Nephron progenitor cell (in vitro differentiated cells): ENCODE measurements at regions not wholly inside any gene's neighbourhood (a gene's known extent, or its start where the extent isn't known, plus 50 kb on each side); places are given as distances from the start of the nearest gene placed in this dataset.
A peak's percentile ranks its signal among the peaks of the same experiment; 100 is the strongest.
"Not testable (repeated sequence)": the region's sequence is repeated elsewhere in the genome, so short reads cannot be mapped to it uniquely, and the experiment has no call there.

Source experiments
- DNase-seq: peaks from one replicate; pipeline ENCODE4 v3.0.0; 2021
- H3K27ac Mint-ChIP-seq: 2 replicates; pipeline ENCODE4 v1.8.0; 2021; ENCODE audit warnings: mild to moderate bottlenecking, moderate library complexity, mixed read lengths
- H3K27me3 Mint-ChIP-seq: 2 replicates; pipeline ENCODE4 v1.8.0; 2021; ENCODE audit warnings: mild to moderate bottlenecking, low read depth, mixed read lengths; ENCODE audit not compliant: poor library complexity
- H3K36me3 Mint-ChIP-seq: 2 replicates; pipeline ENCODE4 v1.8.0; 2021; ENCODE audit warnings: low read depth, mixed read lengths
- H3K4me1 Mint-ChIP-seq: 2 replicates; pipeline ENCODE4 v1.8.0; 2021; ENCODE audit warnings: mixed read lengths
- H3K4me3 Mint-ChIP-seq: 2 replicates; pipeline ENCODE4 v1.8.0; 2021; ENCODE audit warnings: mild to moderate bottlenecking, moderate library complexity, mixed read lengths
- H3K9me3 Mint-ChIP-seq: 2 replicates; pipeline ENCODE4 v1.8.0; 2021; ENCODE audit warnings: mild to moderate bottlenecking, moderate library complexity, mixed read lengths
- CTCF ChIP-seq: fragments of 200-600 bp; sonication (generic); IDR thresholded peaks from 2 replicates; pipeline ENCODE4 v1.5.0; 2021; ENCODE audit warnings: antibody characterized with exemption

GRCh38 chr6:21335591-21335990, 258.0 kb upstream of the SOX4 start:
- no peak for TF ChIP-seq CTCF
- no peak overlapping the region for H3K27ac Mint-ChIP-seq
- H3K36me3 Mint-ChIP-seq: peaks cover 6% of the 10 kb centered on the region
- H3K9me3 Mint-ChIP-seq: peaks cover 22% of the 10 kb centered on the region
- H3K27me3 Mint-ChIP-seq: no peaks in the 10 kb centered on the region
- DNase-seq: no peak
- H3K4me3 Mint-ChIP-seq: no peak overlapping the region
- H3K4me1 Mint-ChIP-seq: no peaks in the 10 kb centered on the region

GRCh38 chr6:21337263-21337662, 256.3 kb upstream of the SOX4 start:
- Mint-ChIP-seq H3K27ac (no peak overlapping the region), H3K4me3 (no peak overlapping the region), H3K27me3 (no peaks in the 10 kb centered on the region), H3K36me3 (peaks cover 6% of the 10 kb centered on the region), H3K4me1 (no peaks in the 10 kb centered on the region), H3K9me3 (peaks cover 22% of the 10 kb centered on the region)
- DNase-seq: no peak
- TF ChIP-seq CTCF: no peak

GRCh38 chr6:21340573-21340972, 253.0 kb upstream of the SOX4 start:
- Mint-ChIP-seq H3K27ac (no peak overlapping the region), H3K36me3 (peaks cover 17% of the 10 kb centered on the region), H3K27me3 (no peaks in the 10 kb centered on the region), H3K4me1 (peaks cover 5% of the 10 kb centered on the region), H3K9me3 (peaks cover 36% of the 10 kb centered on the region), H3K4me3 (no peak overlapping the region)
- DNase-seq: no peak
- TF ChIP-seq CTCF: no peak

GRCh38 chr6:21341910-21342309, 251.6 kb upstream of the SOX4 start:
- Mint-ChIP-seq H3K4me3 (no peak overlapping the region), H3K27me3 (peaks cover 1% of the 10 kb centered on the region)
- no peak for TF ChIP-seq CTCF

GRCh38 chr6:21342501-21342900, 251.1 kb upstream of the SOX4 start:
- Mint-ChIP-seq H3K27me3 (peaks cover 6% of the 10 kb centered on the region), H3K4me3 (no peak overlapping the region), H3K27ac (peak overlapping the region; percentile 48), H3K36me3 (peaks cover 11% of the 10 kb centered on the region), H3K9me3 (peaks cover 24% of the 10 kb centered on the region), H3K4me1 (peaks cover 13% of the 10 kb centered on the region)
- DNase-seq: no peak
- TF ChIP-seq CTCF: no peak

More at GRCh38 chr6:21341910-21342309, 251.6 kb upstream of the SOX4 start:
- DNase-seq: no peak
- Mint-ChIP-seq H3K9me3 (peaks cover 30% of the 10 kb centered on the region), H3K36me3 (peaks cover 17% of the 10 kb centered on the region), H3K27ac (no peak overlapping the region), H3K4me1 (peaks cover 7% of the 10 kb centered on the region)

- not testable (repeated sequence) for H3K27me3 Mint-ChIP-seq, H3K27ac Mint-ChIP-seq, DNase-seq, H3K4me3 Mint-ChIP-seq
- peaks cover 14% of the 10 kb centered on the region for H3K9me3 Mint-ChIP-seq
- peaks cover 42% of the 10 kb centered on the region for H3K4me1 Mint-ChIP-seq
- H3K36me3 Mint-ChIP-seq: peaks cover 10% of the 10 kb centered on the region
Measured at GRCh38 chr6:21345704-21346103, 247.8 kb upstream of the SOX4 start.
